Dedifferentiated amniotic fluid mesenchymal stem cell (primary cell): ENCODE measurements at regions not wholly inside any gene's neighbourhood (a gene's known extent, or its start where the extent isn't known, plus 50 kb on each side); places are given as distances from the start of the nearest gene placed in this dataset.

Experiments used
- DNase-seq: peaks from one replicate; pipeline ENCODE4 v3.0.0-alpha.2; 2016; ENCODE audit errors: extremely low spot score

- no peak for DNase-seq
Observed at GRCh38 chr7:47664650-47665195, 82.8 kb upstream of the TNS3 start.

GRCh38 chr7:47663851-47664250 is 81.9 kb upstream of the TNS3 start:
- no peak for DNase-seq

GRCh38 chr7:47663213-47663612 is 81.3 kb upstream of the TNS3 start:
- no peak for DNase-seq

- DNase-seq, result no peak
Observed at GRCh38 chr7:47661051-47661714, 79.3 kb upstream of the TNS3 start.

- no peak for DNase-seq
Observed at GRCh38 chr7:47659664-47660462, 78.0 kb upstream of the TNS3 start.

GRCh38 chr7:47658886-47659635 is 77.2 kb upstream of the TNS3 start:
- no peak for DNase-seq

- no peak for DNase-seq
Observed at GRCh38 chr7:47657126-47657525, 75.2 kb upstream of the TNS3 start.

GRCh38 chr7:47654672-47655298 is 72.9 kb upstream of the TNS3 start:
- DNase-seq, result no peak

GRCh38 chr7:47653550-47654411 is 71.9 kb upstream of the TNS3 start:
- DNase-seq, result no peak

- no peak for DNase-seq
Observed at GRCh38 chr7:47652591-47652990, 70.7 kb upstream of the TNS3 start.

- peak; percentile 91 for DNase-seq
Observed at GRCh38 chr7:47651355-47652317, 69.7 kb upstream of the TNS3 start.

GRCh38 chr7:47649919-47650318 is 68.0 kb upstream of the TNS3 start:
- no peak for DNase-seq

GRCh38 chr7:47648275-47648925 is 66.5 kb upstream of the TNS3 start:
- peak; percentile 38 for DNase-seq

- no peak for DNase-seq
Observed at GRCh38 chr7:47647918-47648250, 66.0 kb upstream of the TNS3 start.

- DNase-seq, result no peak
Observed at GRCh38 chr7:47647181-47647917, 65.4 kb upstream of the TNS3 start.

GRCh38 chr7:47643716-47644400 is 61.9 kb upstream of the TNS3 start:
- DNase-seq, result no peak

- no peak for DNase-seq
Observed at GRCh38 chr7:47640265-47640664, 58.4 kb upstream of the TNS3 start.

- no peak for DNase-seq
Observed at GRCh38 chr7:47639495-47640110, 57.7 kb upstream of the TNS3 start.
